Lower lobe of right lung (tissue), 2 donors: ENCODE measurements at regions not wholly inside any gene's neighbourhood (a gene's known extent, or its start where the extent isn't known, plus 50 kb on each side); places are given as distances from the start of the nearest gene placed in this dataset.

Source experiments
- ATAC-seq, 2 donors: fragments of 200-7000 bp; cut with Tn5 transposase; one replicate each; pipeline ENCODE4 v1.9.1; 2020 to 2022; ENCODE audit warnings: mild to moderate bottlenecking in 2 of 2, moderate library complexity in 2 of 2
- DNase-seq: peaks from one replicate; pipeline ENCODE4 v3.0.0-alpha.2; 2020
- H3K27ac ChIP-seq: fragments of 200-600 bp; one replicate; pipeline ENCODE4 v1.8.0; 2022
- H3K27me3 ChIP-seq: fragments of 200-600 bp; one replicate; pipeline ENCODE4 v1.8.0; 2022; ENCODE audit warnings: low read depth
- H3K36me3 ChIP-seq: fragments of 200-600 bp; one replicate; pipeline ENCODE4 v1.8.0; 2022; ENCODE audit warnings: mild to moderate bottlenecking
- H3K4me1 ChIP-seq: fragments of 200-600 bp; one replicate; pipeline ENCODE4 v1.8.0; 2022
- H3K4me3 ChIP-seq: fragments of 200-600 bp; one replicate; pipeline ENCODE4 v1.8.0; 2022; ENCODE audit warnings: mild to moderate bottlenecking
- H3K9me3 ChIP-seq: fragments of 200-600 bp; one replicate; pipeline ENCODE4 v1.8.0; 2022
- CTCF ChIP-seq: fragments of 200-600 bp; IDR thresholded peaks from one replicate; pipeline ENCODE4 v1.8.0; 2022; ENCODE audit warnings: antibody characterized with exemption, mild to moderate bottlenecking
- intact Hi-C: fragments of 100-400 bp; cut with DNase I; formaldehyde crosslinking; loops from one replicate; pipeline ENCODE4 v1.11.0; 2022
- donor health status: DM: no; HTN: yes; CAD: no; lungs with severe emphysema.

GRCh38 chr1:187956975-187957374, 1128.2 kb downstream of the PLA2G4A start:
- no peak for DNase-seq
- no peak for TF ChIP-seq CTCF

GRCh38 chr1:187958207-187958606, 1129.5 kb downstream of the PLA2G4A start:
- Histone ChIP-seq H3K27ac (no peak overlapping the region), H3K4me3 (no peak overlapping the region), H3K36me3 (no peaks in the 10 kb centered on the region), H3K9me3 (no peaks in the 10 kb centered on the region), H3K4me1 (no peaks in the 10 kb centered on the region), H3K27me3 (no peaks in the 10 kb centered on the region)
- no peak for TF ChIP-seq CTCF
- ATAC-seq = no peak
- DNase-seq = no peak
- intact Hi-C loops = no loop called here

More at GRCh38 chr1:187956975-187957374, 1128.2 kb downstream of the PLA2G4A start:
- Histone ChIP-seq H3K4me3 (no peak overlapping the region), H3K4me1 (no peaks in the 10 kb centered on the region), H3K9me3 (peaks cover 9% of the 10 kb centered on the region), H3K27me3 (no peaks in the 10 kb centered on the region), H3K27ac (no peak overlapping the region), H3K36me3 (no peaks in the 10 kb centered on the region)
- no peak for ATAC-seq
- intact Hi-C loops = no loop called here

- Histone ChIP-seq H3K27ac (no peak overlapping the region), H3K4me3 (no peak overlapping the region), H3K27me3 (no peaks in the 10 kb centered on the region), H3K4me1 (no peaks in the 10 kb centered on the region), H3K36me3 (no peaks in the 10 kb centered on the region), H3K9me3 (no peaks in the 10 kb centered on the region)
- no peak for TF ChIP-seq CTCF
- DNase-seq (no peak), ATAC-seq (no peak)
- intact Hi-C loops = no loop called here
Measured at GRCh38 chr1:187959062-187959461, 1130.3 kb downstream of the PLA2G4A start.

GRCh38 chr1:187960125-187960638, 1131.4 kb downstream of the PLA2G4A start:
- TF ChIP-seq CTCF = no peak
- Histone ChIP-seq H3K9me3 (no peaks in the 10 kb centered on the region), H3K36me3 (no peaks in the 10 kb centered on the region), H3K27me3 (no peaks in the 10 kb centered on the region), H3K4me1 (no peaks in the 10 kb centered on the region), H3K27ac (no peak overlapping the region), H3K4me3 (no peak overlapping the region)
- intact Hi-C loops = no loop called here
- ATAC-seq (no peak), DNase-seq (no peak)

- H3K27ac ChIP-seq = no peak overlapping the region
- intact Hi-C loops = no loop called here
- H3K4me3 ChIP-seq = no peak overlapping the region
- no peaks in the 10 kb centered on the region for H3K4me1 ChIP-seq
- DNase-seq (no peak), ATAC-seq (no peak)
- H3K36me3 ChIP-seq = no peaks in the 10 kb centered on the region
- no peak for TF ChIP-seq CTCF
- no peaks in the 10 kb centered on the region for H3K27me3 ChIP-seq
- H3K9me3 ChIP-seq = no peaks in the 10 kb centered on the region
Measured at GRCh38 chr1:187961895-187962294, 1133.1 kb downstream of the PLA2G4A start.

- ATAC-seq (no peak), DNase-seq (no peak)
- no peak for TF ChIP-seq CTCF
- Histone ChIP-seq H3K27me3 (no peaks in the 10 kb centered on the region), H3K4me3 (no peak overlapping the region), H3K4me1 (no peaks in the 10 kb centered on the region), H3K36me3 (no peaks in the 10 kb centered on the region), H3K27ac (no peak overlapping the region), H3K9me3 (no peaks in the 10 kb centered on the region)
- intact Hi-C loops = no loop called here
Measured at GRCh38 chr1:187971851-187972250, 1143.1 kb downstream of the PLA2G4A start.
